ENCODE measurements at regions not wholly inside any gene's neighbourhood (a gene's known extent, or its start where the extent isn't known, plus 50 kb on each side); places are given as distances from the start of the nearest gene placed in this dataset.

- DNase-seq, result no peak
Observed at GRCh38 chr6:100267721-100268123, 197.0 kb downstream of the SIM1 start.

GRCh38 chr6:100266494-100267401 is 198.0 kb downstream of the SIM1 start:
- peak; percentile 25 for DNase-seq

GRCh38 chr6:100262086-100262485 is 202.6 kb downstream of the SIM1 start:
- DNase-seq, result no peak

- DNase-seq, result no peak
Observed at GRCh38 chr6:100261486-100261885, 203.2 kb downstream of the SIM1 start.

- no peak for DNase-seq
Observed at GRCh38 chr6:100260584-100260983, 204.1 kb downstream of the SIM1 start.

GRCh38 chr6:100259865-100260264 is 204.9 kb downstream of the SIM1 start:
- no peak for DNase-seq

- no peak for DNase-seq
Observed at GRCh38 chr6:100258752-100259151, 206.0 kb downstream of the SIM1 start.

GRCh38 chr6:100257793-100258395 is 206.8 kb downstream of the SIM1 start:
- DNase-seq, result peak; percentile 7

GRCh38 chr6:100255701-100256100 is 209.0 kb downstream of the SIM1 start:
- no peak for DNase-seq

GRCh38 chr6:100247123-100247522 is 217.6 kb downstream of the SIM1 start:
- DNase-seq, result no peak

GRCh38 chr6:100246206-100246605 is 218.5 kb downstream of the SIM1 start:
- DNase-seq, result no peak

GRCh38 chr6:100240798-100241197 is 223.9 kb downstream of the SIM1 start:
- no peak for DNase-seq

- DNase-seq, result no peak
Observed at GRCh38 chr6:100237821-100238220, 226.9 kb downstream of the SIM1 start.

GRCh38 chr6:100236389-100236788 is 228.3 kb downstream of the SIM1 start:
- DNase-seq, result no peak

- DNase-seq, result no peak
Observed at GRCh38 chr6:100235631-100236030, 229.1 kb downstream of the SIM1 start.

- no peak for DNase-seq
Observed at GRCh38 chr6:100234625-100235024, 230.1 kb downstream of the SIM1 start.

GRCh38 chr6:100232781-100233573 is 231.7 kb downstream of the SIM1 start:
- no peak for DNase-seq

- no peak for DNase-seq
Observed at GRCh38 chr6:100230953-100231316, 233.8 kb downstream of the SIM1 start.

GRCh38 chr6:100230115-100230952 is 234.4 kb downstream of the SIM1 start:
- no peak for DNase-seq

- DNase-seq, result no peak
Observed at GRCh38 chr6:100229512-100229911, 235.2 kb downstream of the SIM1 start.

- peak; percentile 63 for DNase-seq
Observed at GRCh38 chr6:100228834-100229441, 234.9 kb upstream of the MCHR2 start.

GRCh38 chr6:100228437-100228833 is 234.4 kb upstream of the MCHR2 start:
- DNase-seq, result no peak
